ENCODE measurements at regions not wholly inside any gene's neighbourhood (a gene's known extent, or its start where the extent isn't known, plus 50 kb on each side); places are given as distances from the start of the nearest gene placed in this dataset.

GRCh38 chr4:187416216-187416615 is 579.4 kb upstream of the ZFP42 start:
- DNase-seq (ENCODE audit: extremely low read depth, insufficient read length), result no peak
- Histone ChIP-seq H3K27me3 (replicated peaks; ENCODE audit: control insufficient read depth, insufficient read depth, low read length) (no peaks in the 10 kb centered on the region), H3K36me3 (ENCODE audit: control insufficient read depth, insufficient read depth, low read length) (no peaks in the 10 kb centered on the region), H3K4me3 (replicated peaks; ENCODE audit: low read depth, low read length) (no peak overlapping the region)
- TF ChIP-seq CTCF (IDR thresholded peaks at IDR 0.05; ENCODE audit: insufficient read depth, low read length, poor library complexity, severe bottlenecking), result no peak

- no peak for TF ChIP-seq CTCF (IDR thresholded peaks at IDR 0.05; ENCODE audit: insufficient read depth, low read length, poor library complexity, severe bottlenecking)
- no peaks in the 10 kb centered on the region for H3K36me3 ChIP-seq (ENCODE audit: control insufficient read depth, insufficient read depth, low read length)
- no peak for DNase-seq (ENCODE audit: extremely low read depth, insufficient read length)
- H3K27me3 ChIP-seq (replicated peaks; ENCODE audit: control insufficient read depth, insufficient read depth, low read length), result no peaks in the 10 kb centered on the region
- no peak overlapping the region for H3K4me3 ChIP-seq (replicated peaks; ENCODE audit: low read depth, low read length)
Observed at GRCh38 chr4:187417721-187418120, 577.9 kb upstream of the ZFP42 start.

GRCh38 chr4:187422655-187423054 is 572.9 kb upstream of the ZFP42 start:
- Histone ChIP-seq H3K36me3 (ENCODE audit: control insufficient read depth, insufficient read depth, low read length) (no peaks in the 10 kb centered on the region), H3K4me3 (replicated peaks; ENCODE audit: low read depth, low read length) (no peak overlapping the region), H3K27me3 (replicated peaks; ENCODE audit: control insufficient read depth, insufficient read depth, low read length) (no peaks in the 10 kb centered on the region)
- DNase-seq (ENCODE audit: extremely low read depth, insufficient read length), result no peak
- no peak for TF ChIP-seq CTCF (IDR thresholded peaks at IDR 0.05; ENCODE audit: insufficient read depth, low read length, poor library complexity, severe bottlenecking)

GRCh38 chr4:187424636-187425035 is 570.9 kb upstream of the ZFP42 start:
- Histone ChIP-seq H3K36me3 (ENCODE audit: control insufficient read depth, insufficient read depth, low read length) (no peaks in the 10 kb centered on the region), H3K4me3 (replicated peaks; ENCODE audit: low read depth, low read length) (no peak overlapping the region), H3K27me3 (replicated peaks; ENCODE audit: control insufficient read depth, insufficient read depth, low read length) (no peaks in the 10 kb centered on the region)
- TF ChIP-seq CTCF (IDR thresholded peaks at IDR 0.05; ENCODE audit: insufficient read depth, low read length, poor library complexity, severe bottlenecking), result no peak
- no peak for DNase-seq (ENCODE audit: extremely low read depth, insufficient read length)

- Histone ChIP-seq H3K27me3 (replicated peaks; ENCODE audit: control insufficient read depth, insufficient read depth, low read length) (no peaks in the 10 kb centered on the region), H3K36me3 (ENCODE audit: control insufficient read depth, insufficient read depth, low read length) (no peaks in the 10 kb centered on the region), H3K4me3 (replicated peaks; ENCODE audit: low read depth, low read length) (no peak overlapping the region)
- TF ChIP-seq CTCF (IDR thresholded peaks at IDR 0.05; ENCODE audit: insufficient read depth, low read length, poor library complexity, severe bottlenecking), result no peak
- DNase-seq (ENCODE audit: extremely low read depth, insufficient read length), result no peak
Observed at GRCh38 chr4:187426511-187426910, 569.1 kb upstream of the ZFP42 start.

- DNase-seq (ENCODE audit: extremely low read depth, insufficient read length), result no peak
- no peak for TF ChIP-seq CTCF (IDR thresholded peaks at IDR 0.05; ENCODE audit: insufficient read depth, low read length, poor library complexity, severe bottlenecking)
- H3K27me3 ChIP-seq (replicated peaks; ENCODE audit: control insufficient read depth, insufficient read depth, low read length), result no peaks in the 10 kb centered on the region
- no peaks in the 10 kb centered on the region for H3K36me3 ChIP-seq (ENCODE audit: control insufficient read depth, insufficient read depth, low read length)
- H3K4me3 ChIP-seq (replicated peaks; ENCODE audit: low read depth, low read length), result no peak overlapping the region
Observed at GRCh38 chr4:187432310-187432709, 563.3 kb upstream of the ZFP42 start.

All from GM06990 (cell line).